Esophagus squamous epithelium (tissue), 5 donors: ENCODE measurements at regions not wholly inside any gene's neighbourhood (a gene's known extent, or its start where the extent isn't known, plus 50 kb on each side); places are given as distances from the start of the nearest gene placed in this dataset.

Source experiments
- DNase-seq: peaks from one replicate; lab custom pipeline; 2025; lab: John Stamatoyannopoulos, UW
- H3K27ac ChIP-seq, 4 donors: fragments of 200-600 bp; sonication (generic); one replicate each; pipeline ENCODE4 v1.5.1; 2016 to 2019; ENCODE audit warnings: mild to moderate bottlenecking in 1 of 4
- H3K27me3 ChIP-seq, 4 donors: fragments of 200-600 bp; sonication (generic); 1 replicate in 3 of 4; 2 replicates in 1 of 4; pipeline versions ENCODE4 v1.5.1 to v1.6.0; 2017 to 2021; ENCODE audit warnings: antibody characterized with exemption in 1 of 4
- H3K36me3 ChIP-seq, 3 donors: fragments of 200-600 bp; sonication (generic); one replicate each; pipeline ENCODE4 v1.5.1; 2016 to 2019
- H3K4me1 ChIP-seq, 3 donors: fragments of 200-600 bp; sonication (generic); one replicate each; pipeline ENCODE4 v1.5.1; 2017 to 2019
- H3K4me3 ChIP-seq, 4 donors: fragments of 200-600 bp; sonication (generic); 1 replicate in 3 of 4; 2 replicates in 1 of 4; pipeline ENCODE4 v1.5.1; 2016 to 2019; ENCODE audit warnings: mild to moderate bottlenecking in 2 of 4, moderate library complexity in 1 of 4
- H3K9me3 ChIP-seq, 3 donors: fragments of 200-600 bp; sonication (generic); one replicate each; pipeline ENCODE4 v1.5.1; 2016 to 2019
- CTCF ChIP-seq, 6 experiments: fragments of 450-650 bp in 4 of 6; fragments of 200-600 bp in 2 of 6; sonication (generic) in 2 of 6; IDR thresholded peaks; one replicate each; pipeline ENCODE4 v1.5.1; 2016 to 2019; ENCODE audit warnings: antibody characterized with exemption in 6 of 6, mild to moderate bottlenecking in 4 of 6, moderate library complexity in 4 of 6
- POLR2A ChIP-seq, 4 donors: fragments of 450-650 bp; IDR thresholded peaks; one replicate each; pipeline ENCODE4 v1.6.1; 2017; ENCODE audit warnings: antibody characterized with exemption in 4 of 4, mild to moderate bottlenecking in 4 of 4, moderate library complexity in 3 of 4
- WGBS, 2 donors: methylation state at CpG; one replicate each; pipeline ENCODE4 v1.1.5; 2018; 5-methylcytosine and 5-hydroxymethylcytosine counted together
- intact Hi-C: fragments of 100-400 bp; cut with DNase I; formaldehyde crosslinking; loops from one replicate; pipeline ENCODE4 v1.15.0; 2022
- donor health status: DM: yes; HTN: yes; CAD: no.

GRCh38 chr3:69542805-69543429, 157.0 kb upstream of the FRMD4B start:
- intact Hi-C loops = no loop called here
- Histone ChIP-seq H3K9me3 (no peaks in the 10 kb centered on the region), H3K4me1 (peaks cover 3 to 46% (median 28%) of the 10 kb centered on the region in 3 donors), H3K4me3 (peak overlapping the region; percentile 47 to 77 (median 54)), H3K27ac (peak overlapping the region in 2 of 4 donors; percentile 44 to 70), H3K27me3 (peaks cover 0 to 45% (median 6%) of the 10 kb centered on the region in 4 donors), H3K36me3 (no peaks in the 10 kb centered on the region)
- TF ChIP-seq POLR2A (IDR thresholded peaks at IDR 0.05) = no peak
- TF ChIP-seq CTCF (IDR thresholded peaks at IDR 0.05) = no peak
- DNase-seq = no peak
- 14 to 21% methylated on average over 12 to 13 of the region's 19 CpGs for WGBS, 2 donors

- intact Hi-C loops = no loop called here
- no peak for TF ChIP-seq POLR2A (IDR thresholded peaks at IDR 0.05)
- TF ChIP-seq CTCF (IDR thresholded peaks at IDR 0.05) = no peak
- Histone ChIP-seq H3K4me1 (peaks cover 3 to 46% (median 28%) of the 10 kb centered on the region in 3 donors), H3K27ac (peak overlapping the region; percentile 44 to 71 (median 62)), H3K4me3 (peak overlapping the region; percentile 47 to 77 (median 54)), H3K36me3 (no peaks in the 10 kb centered on the region), H3K9me3 (no peaks in the 10 kb centered on the region), H3K27me3 (peaks cover 0 to 45% (median 6%) of the 10 kb centered on the region in 4 donors)
- no peak for DNase-seq
- 1% methylated on average over 23 of the region's 75 CpGs; no CpG with 5 or more reads in 1 of the 2 donors for WGBS, 2 donors
These were observed 156.4 kb upstream of the FRMD4B start for GRCh38 chr3:69542089-69542804.

GRCh38 chr3:69541711-69542088, 155.8 kb upstream of the FRMD4B start:
- 0 to 10% methylated on average over 5 to 20 of the region's 28 CpGs for WGBS, 2 donors
- TF ChIP-seq CTCF (IDR thresholded peaks at IDR 0.05) (no peak), POLR2A (IDR thresholded peaks at IDR 0.05) (no peak)
- Histone ChIP-seq H3K4me1 (peaks cover 3 to 46% (median 28%) of the 10 kb centered on the region in 3 donors), H3K27ac (peak overlapping the region; percentile 44 to 71 (median 62)), H3K4me3 (peak overlapping the region; percentile 47 to 77 (median 54)), H3K27me3 (peaks cover 0 to 45% (median 6%) of the 10 kb centered on the region in 4 donors), H3K9me3 (no peaks in the 10 kb centered on the region), H3K36me3 (no peaks in the 10 kb centered on the region)
- intact Hi-C loops = no loop called here
- no peak for DNase-seq

GRCh38 chr3:69540706-69541581, 155.1 kb upstream of the FRMD4B start:
- H3K4me3 ChIP-seq = peak overlapping the region; percentile 47 to 77 (median 54)
- WGBS, 2 donors = 17 to 29% methylated on average over 21 to 22 of the region's 24 CpGs
- no peak for DNase-seq

More at GRCh38 chr3:69540706-69541581, 155.1 kb upstream of the FRMD4B start:
- peaks cover 3 to 46% (median 28%) of the 10 kb centered on the region in 3 donors for H3K4me1 ChIP-seq
- no peaks in the 10 kb centered on the region for H3K9me3 ChIP-seq
- H3K27ac ChIP-seq = peak overlapping the region; percentile 44 to 71 (median 62)
- intact Hi-C loops = no loop called here
- H3K36me3 ChIP-seq = no peaks in the 10 kb centered on the region
- peaks cover 0 to 45% (median 6%) of the 10 kb centered on the region in 4 donors for H3K27me3 ChIP-seq
- TF ChIP-seq CTCF (IDR thresholded peaks at IDR 0.05) = no peak
- TF ChIP-seq POLR2A (IDR thresholded peaks at IDR 0.05) = peak in 2 of 4 donors; percentile 17 to 24
